ENCODE measurements at regions not wholly inside any gene's neighbourhood (a gene's known extent, or its start where the extent isn't known, plus 50 kb on each side); places are given as distances from the start of the nearest gene placed in this dataset.
A peak's percentile ranks its signal among the peaks of the same experiment; 100 is the strongest.
"Not testable (repeated sequence)": the region's sequence is repeated elsewhere in the genome, so short reads cannot be mapped to it uniquely, and the experiment has no call there.

GRCh38 chr11:94235772-94236171, 68.6 kb upstream of the IZUMO1R start:
- not testable (repeated sequence) for DNase-seq (ENCODE audit: low spot score)

DNA sequence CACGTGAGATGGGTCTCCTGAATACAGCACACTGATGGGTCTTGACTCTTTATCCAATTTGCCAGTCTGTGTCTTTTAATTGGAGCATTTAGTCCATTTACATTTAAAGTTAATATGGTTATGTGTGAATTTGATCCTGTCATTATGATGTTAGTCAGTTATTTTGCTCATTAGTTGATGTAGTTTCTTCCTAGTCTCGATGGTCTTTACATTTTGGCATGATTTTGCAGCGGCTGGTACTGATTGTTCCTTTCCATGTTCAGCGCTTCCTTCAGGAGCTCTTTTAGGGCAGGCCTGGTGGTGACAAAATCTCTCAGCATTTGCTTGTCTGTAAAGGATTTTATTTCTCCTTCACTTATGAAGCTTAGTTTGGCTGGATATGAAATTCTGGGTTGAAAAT, 68.0 kb upstream of the IZUMO1R start:
- DNase-seq (ENCODE audit: low spot score): not testable (repeated sequence)

GRCh38 chr11:94237447-94238153, 66.8 kb upstream of the IZUMO1R start:
- peak; percentile 8 for DNase-seq (ENCODE audit: low spot score)

DNA sequence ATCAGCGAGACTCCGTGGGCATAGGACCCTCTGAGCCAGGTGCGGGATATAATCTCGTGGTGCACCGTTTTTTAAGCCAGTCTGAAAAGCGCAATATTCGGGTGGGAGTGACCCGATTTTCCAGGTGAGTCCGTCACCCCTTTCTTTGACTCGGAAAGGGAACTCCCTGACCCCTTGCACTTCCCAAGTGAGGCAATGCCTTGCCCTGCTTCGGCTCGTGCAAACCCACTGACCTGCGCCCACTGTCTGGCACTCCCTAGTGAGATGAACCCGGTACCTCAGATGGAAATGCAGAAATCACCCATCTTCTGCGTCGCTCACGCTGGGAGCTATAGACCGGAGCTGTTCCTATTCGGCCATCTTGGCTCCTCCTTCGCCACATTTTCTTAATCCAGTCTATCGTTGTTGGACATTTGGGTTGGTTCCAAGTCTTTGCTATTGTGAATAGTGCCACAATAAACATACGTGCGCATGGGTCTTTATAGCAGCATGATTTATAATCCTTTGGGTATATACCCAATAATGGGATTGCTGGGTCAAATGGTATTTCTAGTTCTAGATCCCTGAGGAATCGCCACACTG, 66.1 kb upstream of the IZUMO1R start:
- peak; percentile 3 for DNase-seq (ENCODE audit: low spot score)

DNA sequence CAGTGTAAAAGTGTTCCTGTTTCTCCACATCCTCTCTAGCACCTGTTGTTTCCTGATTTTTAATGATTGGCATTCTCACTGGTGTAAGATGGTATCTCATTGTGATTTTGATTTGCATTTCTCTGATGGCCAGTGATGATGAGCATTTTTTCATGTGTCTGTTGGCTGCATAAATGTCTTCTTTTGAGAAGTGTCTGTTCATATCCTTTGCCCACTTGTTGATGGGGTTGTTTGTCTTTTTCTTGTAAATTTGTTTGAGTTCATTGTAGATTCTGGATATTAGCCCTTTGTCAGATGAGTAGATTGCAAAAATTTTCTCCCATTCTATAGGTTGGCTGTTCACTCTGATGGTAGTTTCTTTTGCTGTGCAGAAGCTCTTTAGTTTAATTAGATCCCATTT, 65.6 kb upstream of the IZUMO1R start:
- not testable (repeated sequence) for DNase-seq (ENCODE audit: low spot score)

DNA sequence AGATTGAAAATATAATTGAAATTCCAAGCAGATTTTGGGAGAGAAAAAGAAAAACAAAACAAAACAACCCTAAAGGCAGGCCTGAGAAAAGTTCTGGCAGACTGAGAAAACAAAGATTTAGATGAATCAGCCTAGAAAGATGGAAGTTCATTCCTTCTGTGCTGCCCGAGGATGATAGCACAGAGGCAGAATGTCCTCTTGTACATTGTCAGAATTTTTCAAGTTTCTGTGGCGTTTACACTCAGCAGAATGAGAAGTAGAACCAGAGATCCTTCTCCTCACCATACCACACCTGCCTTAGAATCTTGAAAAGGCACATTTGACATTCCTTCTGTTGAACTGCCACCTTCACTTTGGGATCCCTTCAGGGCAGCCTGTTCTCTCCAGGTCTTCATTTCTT, 62.5 kb upstream of the IZUMO1R start:
- no peak for DNase-seq (ENCODE audit: low spot score)

DNA sequence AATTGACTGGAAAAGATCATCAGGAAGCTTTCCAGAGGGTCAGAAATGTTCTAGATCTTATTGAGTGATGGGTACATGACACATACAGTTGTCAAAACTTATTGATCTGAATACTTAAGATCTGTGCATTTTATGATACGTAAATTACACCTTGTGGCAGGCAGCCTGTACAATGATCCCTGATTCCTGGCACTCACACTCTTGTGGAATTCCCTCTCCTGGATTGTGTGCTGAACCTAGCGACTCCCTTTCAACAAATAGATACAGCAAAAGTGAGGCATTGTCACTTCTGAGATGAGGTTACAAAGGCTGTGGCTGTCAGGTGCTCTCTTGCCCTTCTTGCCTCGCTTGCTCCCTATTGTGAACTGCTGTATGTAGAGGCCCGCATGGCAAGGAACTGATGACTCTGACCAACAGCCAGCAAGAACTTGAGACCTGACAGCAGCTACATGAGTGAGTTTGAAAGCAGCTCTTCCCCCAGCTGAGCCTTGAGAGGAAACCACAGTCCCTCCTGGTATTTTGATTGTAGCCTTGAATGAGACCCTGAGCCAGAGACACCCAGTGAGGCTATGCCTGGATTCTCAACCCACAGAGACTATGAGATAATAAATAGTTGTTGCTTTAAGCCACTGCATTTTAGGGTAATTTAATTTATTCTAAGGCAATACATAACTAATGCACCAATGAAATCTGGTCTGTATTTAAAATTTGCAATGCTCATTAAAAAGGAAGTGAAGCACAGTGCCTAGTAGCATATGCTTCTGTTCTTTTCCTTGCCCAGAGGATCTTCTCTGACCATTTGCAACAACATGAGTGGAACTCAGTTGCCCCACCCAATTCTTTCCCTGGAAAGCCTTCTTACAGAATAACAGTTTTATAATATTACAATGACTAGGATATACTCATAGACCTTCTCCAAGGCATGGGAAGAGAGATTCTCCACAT, 60.5 kb upstream of the IZUMO1R start:
- DNase-seq (ENCODE audit: low spot score): no peak

- DNase-seq (ENCODE audit: low spot score): no peak
Observed at GRCh38 chr11:94245121-94245520, 59.3 kb upstream of the IZUMO1R start.

DNA sequence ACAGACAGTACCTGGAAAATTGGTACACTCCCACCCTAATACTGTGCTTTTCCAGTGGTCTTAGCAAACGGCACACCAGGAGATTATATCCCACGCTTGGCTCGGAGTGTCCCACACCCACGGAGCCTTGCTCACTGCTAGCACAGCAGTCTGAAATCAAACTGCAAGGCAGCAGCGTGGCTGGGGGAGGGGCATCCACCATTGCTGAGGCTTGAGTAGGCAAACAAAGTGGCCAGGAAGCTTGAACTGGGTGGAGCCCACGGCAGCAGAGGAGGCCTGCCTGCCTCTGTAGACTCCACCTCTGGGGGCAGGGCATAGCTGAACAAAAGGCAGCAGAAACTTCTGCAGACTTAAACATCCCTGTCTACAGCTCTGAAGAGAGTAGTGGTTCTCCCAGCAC, 56.1 kb upstream of the IZUMO1R start:
- DNase-seq (ENCODE audit: low spot score): not testable (repeated sequence)

DNA sequence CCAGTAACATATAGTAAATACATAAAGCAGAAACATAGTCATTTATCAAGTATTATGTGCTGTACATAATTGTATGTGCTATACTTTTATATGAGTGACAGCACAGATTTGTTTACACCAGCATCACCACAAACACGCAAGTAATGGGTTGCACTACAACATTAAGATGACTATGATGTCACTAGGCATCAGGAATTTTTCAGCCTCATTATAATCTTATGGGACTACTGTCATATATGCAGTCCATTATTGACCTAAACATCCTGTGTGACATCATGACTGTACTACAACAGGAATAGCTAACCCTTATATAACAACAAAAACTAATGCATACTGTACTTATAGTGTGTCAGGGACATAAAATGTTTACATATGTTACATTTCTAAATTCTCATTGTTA, 50.2 kb upstream of the IZUMO1R start:
- no peak for DNase-seq (ENCODE audit: low spot score)

All from CD4-positive, alpha-beta T cell treated with Interleukin-2 at 100 ng/mL for 4 hours (primary cell).